ENCODE measurements at regions not wholly inside any gene's neighbourhood (a gene's known extent, or its start where the extent isn't known, plus 50 kb on each side); places are given as distances from the start of the nearest gene placed in this dataset.

GRCh38 chr9:33637881-33638280 is 113.8 kb downstream of the ANKRD18B start:
- TF ChIP-seq CTCF (IDR thresholded peaks at IDR 0.05 in 4 of 5, conservative IDR thresholded peaks at IDR 0.05 in 1 of 5): no peak
- no peak for TF ChIP-seq POLR2A (IDR thresholded peaks at IDR 0.05)
